ENCODE measurements at regions not wholly inside any gene's neighbourhood (a gene's known extent, or its start where the extent isn't known, plus 50 kb on each side); places are given as distances from the start of the nearest gene placed in this dataset.
"Not testable (repeated sequence)": the region's sequence is repeated elsewhere in the genome, so short reads cannot be mapped to it uniquely, and the experiment has no call there.

GRCh38 chr1:88581703-88582102 lies 102.4 kb upstream of the PKN2 start:
- intact Hi-C loops (cut with DNase I) = no loop called here
- TF ChIP-seq POLR2A (IDR thresholded peaks at IDR 0.05) (no peak), CTCF (IDR thresholded peaks at IDR 0.05) (no peak)
- no peak for DNase-seq

DNA sequence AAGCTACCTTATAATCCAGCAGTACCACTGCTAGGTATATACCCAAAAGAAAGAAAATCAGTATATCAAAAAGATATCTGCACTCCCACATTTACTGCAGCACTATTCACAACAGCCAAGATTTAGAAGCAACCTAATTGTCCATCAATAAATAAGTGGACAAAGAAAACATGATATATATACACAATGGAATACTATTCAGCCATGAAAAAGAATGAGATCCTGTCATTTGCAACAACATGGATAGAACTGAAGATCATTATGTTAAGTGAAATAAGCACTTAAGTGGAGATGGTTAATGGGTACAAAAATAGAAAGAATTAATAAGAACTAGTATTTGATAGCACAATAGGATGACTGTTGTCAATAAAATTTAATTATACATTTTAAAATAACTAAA lies 90.7 kb upstream of the PKN2 start:
- ATAC-seq (no peak), DNase-seq (no peak)
- intact Hi-C loops (cut with DNase I) = no loop called here
- Histone ChIP-seq H3K27me3 (no peaks in the 10 kb centered on the region), H3K4me1 (no peaks in the 10 kb centered on the region), H3K4me3 (no peak overlapping the region), H3K27ac (no peak overlapping the region), H3K36me3 (replicated peaks in 1 of 2; ENCODE audit: insufficient read depth in 1 of 2, low read depth in 2 of 2) (no peaks in the 10 kb centered on the region), H3K9me3 (peaks cover 0 to 21% (median 0%) of the 10 kb centered on the region in 3 donors)
- TF ChIP-seq CTCF (IDR thresholded peaks at IDR 0.05) = no peak
- TF ChIP-seq POLR2A (IDR thresholded peaks at IDR 0.05) = no peak

More at GRCh38 chr1:88581703-88582102, 102.4 kb upstream of the PKN2 start:
- Histone ChIP-seq H3K36me3 (replicated peaks in 1 of 2; ENCODE audit: insufficient read depth in 1 of 2, low read depth in 2 of 2) (no peaks in the 10 kb centered on the region), H3K27me3 (no peaks in the 10 kb centered on the region), H3K4me1 (no peaks in the 10 kb centered on the region), H3K4me3 (no peak overlapping the region), H3K9me3 (no peaks in the 10 kb centered on the region), H3K27ac (no peak overlapping the region)
- no peak for ATAC-seq
- WGBS, 2 donors = 67 to 68% methylated on average over 2 of the region's 2 CpGs

- H3K4me3 ChIP-seq = no peak overlapping the region
- no peak for DNase-seq
- H3K27ac ChIP-seq = no peak overlapping the region
- ATAC-seq = no peak
- H3K27me3 ChIP-seq = no peaks in the 10 kb centered on the region
- no peaks in the 10 kb centered on the region for H3K4me1 ChIP-seq
- intact Hi-C loops (cut with DNase I) = no loop called here
- H3K9me3 ChIP-seq = peaks cover 0 to 21% (median 0%) of the 10 kb centered on the region in 3 donors
- TF ChIP-seq CTCF (IDR thresholded peaks at IDR 0.05) = peak in 6 of 7 experiments; percentile 16 to 46 (median 40)
- no peak for TF ChIP-seq POLR2A (IDR thresholded peaks at IDR 0.05)
- WGBS, 2 donors = 32 to 38% methylated on average over 4 of the region's 4 CpGs
- H3K36me3 ChIP-seq (replicated peaks in 1 of 2; ENCODE audit: insufficient read depth in 1 of 2, low read depth in 2 of 2) = no peaks in the 10 kb centered on the region
Measured at GRCh38 chr1:88595355-88596002, 88.6 kb upstream of the PKN2 start.

DNA sequence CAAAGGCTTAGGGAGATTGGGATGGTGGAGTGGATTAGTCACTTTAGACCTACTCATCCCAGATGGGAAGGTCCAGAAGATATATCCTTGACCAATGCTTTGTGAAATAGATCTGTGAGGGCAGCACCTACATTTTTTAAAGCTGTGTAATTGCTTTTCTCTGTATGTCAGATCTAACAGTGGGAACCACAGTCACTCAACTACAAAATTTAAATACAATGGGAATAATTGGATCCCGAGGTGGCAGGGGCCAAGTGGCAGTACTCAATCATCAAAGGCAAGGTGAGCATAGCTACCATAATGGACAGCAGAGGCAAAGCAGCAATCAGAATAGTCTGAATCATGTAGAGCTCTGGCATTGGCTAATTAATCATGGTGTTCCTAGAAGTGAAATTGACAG lies 86.1 kb upstream of the PKN2 start:
- H3K4me1 ChIP-seq; ATAC-seq; H3K27me3 ChIP-seq; H3K27ac ChIP-seq; DNase-seq; H3K4me3 ChIP-seq; H3K36me3 ChIP-seq (replicated peaks in 1 of 2; ENCODE audit: insufficient read depth in 1 of 2, low read depth in 2 of 2); intact Hi-C loops (cut with DNase I): not testable (repeated sequence)
- H3K9me3 ChIP-seq = peaks cover 0 to 13% (median 0%) of the 10 kb centered on the region in 3 donors
- WGBS, 2 donors = 39 to 60% methylated on average over 1 of the region's 1 CpG

GRCh38 chr1:88608139-88608943 lies 75.7 kb upstream of the PKN2 start:
- no peaks in the 10 kb centered on the region for H3K4me1 ChIP-seq
- no peaks in the 10 kb centered on the region for H3K27me3 ChIP-seq
- H3K36me3 ChIP-seq (replicated peaks in 1 of 2; ENCODE audit: insufficient read depth in 1 of 2, low read depth in 2 of 2) = no peaks in the 10 kb centered on the region
- DNase-seq (no peak), ATAC-seq (peak; percentile 59)
- TF ChIP-seq POLR2A (IDR thresholded peaks at IDR 0.05) = no peak
- peak in 6 of 7 experiments; percentile 39 to 55 (median 45) for TF ChIP-seq CTCF (IDR thresholded peaks at IDR 0.05)
- no peak overlapping the region for H3K4me3 ChIP-seq
- 47 to 48% methylated on average over 11 of the region's 11 CpGs for WGBS, 2 donors
- intact Hi-C loops (cut with DNase I) = no loop called here
- no peak overlapping the region for H3K27ac ChIP-seq
- H3K9me3 ChIP-seq = no peaks in the 10 kb centered on the region

Measured in body of pancreas (tissue), 4 donors.